H1 (cell line): ENCODE measurements at regions not wholly inside any gene's neighbourhood (a gene's known extent, or its start where the extent isn't known, plus 50 kb on each side); places are given as distances from the start of the nearest gene placed in this dataset.

Source experiments
- GABPA ChIP-seq: IDR thresholded peaks from 2 replicates; pipeline ENCODE4 v1.6.1; 2011; ENCODE audit warnings: mild to moderate bottlenecking, low read length, moderate library complexity, borderline replicate concordance; ENCODE audit not compliant: insufficient read depth
- KDM4A ChIP-seq: IDR thresholded peaks from one replicate; pipeline ENCODE4 v1.7.1; 2012; ENCODE audit warnings: low read depth, mild to moderate bottlenecking, moderate library complexity, low read length, inconsistent platforms; ENCODE audit not compliant: severe bottlenecking
- SIX5 ChIP-seq: IDR thresholded peaks from 2 replicates; pipeline ENCODE4 v1.6.1; 2011; ENCODE audit warnings: mild to moderate bottlenecking, low read depth, low read length

DNA sequence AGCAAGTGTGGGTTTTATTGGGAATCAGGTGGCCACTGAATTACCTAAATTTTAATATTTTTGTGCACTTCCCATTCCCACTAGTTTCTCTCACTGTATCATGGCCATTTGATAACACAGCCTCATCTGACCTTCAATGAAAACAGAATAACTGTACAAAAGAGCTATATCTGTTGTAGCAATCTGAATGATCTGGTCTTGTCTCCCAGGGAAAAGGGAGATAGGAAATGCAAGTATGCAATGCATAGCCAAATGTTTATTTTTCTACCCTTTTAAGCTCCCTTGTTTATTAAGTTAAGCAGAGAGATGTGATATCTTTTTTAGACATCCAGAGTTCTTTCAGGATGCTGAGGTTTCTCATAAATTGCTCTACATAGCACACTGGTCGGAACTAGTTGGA lies 288.3 kb upstream of the CLINT1 start (continued):
- no peak for TF ChIP-seq SIX5
- TF ChIP-seq KDM4A, result no peak
- TF ChIP-seq GABPA, result no peak
